ENCODE measurements at regions not wholly inside any gene's neighbourhood (a gene's known extent, or its start where the extent isn't known, plus 50 kb on each side); places are given as distances from the start of the nearest gene placed in this dataset.

- H3K36me3 ChIP-seq (replicated peaks in 1 of 2; ENCODE audit: control insufficient read depth in 1 of 2, insufficient read depth in 2 of 2, low read length in 1 of 2) = no peaks in the 10 kb centered on the region
- no peaks in the 10 kb centered on the region for H3K9me3 ChIP-seq
- no peaks in the 10 kb centered on the region for H3K79me2 ChIP-seq (ENCODE audit: insufficient read depth)
- no peak for TF ChIP-seq YY1 (IDR thresholded peaks at IDR 0.05; ENCODE audit: low read depth)
- H3F3A ChIP-seq (replicated peaks; ENCODE audit: insufficient read depth) = no peaks in the 10 kb centered on the region
- H4K20me1 ChIP-seq (ENCODE audit: insufficient read depth) = no peaks in the 10 kb centered on the region
- H3K27ac ChIP-seq (ENCODE audit: low read depth in 2 of 2, low read length in 1 of 2) = no peak overlapping the region
- WGBS (ENCODE audit: low lambda C conversion rate) = 53% methylated on average over 2 of the region's 2 CpGs
- no peak for DNase-seq
- no peak overlapping the region for H3K4me3 ChIP-seq (ENCODE audit: low read depth in 2 of 2, low read length in 1 of 2)
- ChIA-PET POLR2A (no interaction called here), CTCF (no interaction called here)
- no peak overlapping the region for H2AFZ ChIP-seq (ENCODE audit: low read depth)
- no peak overlapping the region for H3K4me2 ChIP-seq
- H3K9me2 ChIP-seq = no peaks in the 10 kb centered on the region
- no peaks in the 10 kb centered on the region; a peak in 1 of 4 replicates for H3K4me1 ChIP-seq (ENCODE audit: control insufficient read depth in 1 of 2, insufficient read depth in 2 of 2, low read depth in 1 of 2, low read length in 1 of 2)
- no peak overlapping the region for H3K9ac ChIP-seq
- no peaks in the 10 kb centered on the region for H3K27me3 ChIP-seq (ENCODE audit: insufficient read depth)
These were observed 133.4 kb upstream of the NCK2 start for GRCh38 chr2:105611333-105611637.

- H2AFZ ChIP-seq (ENCODE audit: low read depth) = no peak overlapping the region
- WGBS (ENCODE audit: low lambda C conversion rate) = 77% methylated on average over 12 of the region's 16 CpGs
- CTCF ChIA-PET = interaction anchor here (0.7 to 2.3 kb wide), 3 partner anchors 8 to 34 kb away, joined by 3 to 6 read pairs (median 5); no protein-coding TSS in a partner anchor
- H3K9me3 ChIP-seq = no peaks in the 10 kb centered on the region
- TF ChIP-seq CHD2 (IDR thresholded peaks at IDR 0.05; ENCODE audit: low read length, partially characterized antibody) (no peak), GATA2 (CRISPR knock-in tag; IDR thresholded peaks at IDR 0.05) (no peak), USF1 (IDR thresholded peaks at IDR 0.05; ENCODE audit: borderline replicate concordance, low read depth) (no peak), SIN3A (IDR thresholded peaks at IDR 0.05; ENCODE audit: borderline replicate concordance, low read depth, low read length) (no peak), JUND (IDR thresholded peaks at IDR 0.05) (no peak), TCF12 (IDR thresholded peaks at IDR 0.05) (no peak), FOXJ3 (CRISPR knock-in tag; IDR thresholded peaks at IDR 0.05) (no peak), NRF1 (IDR thresholded peaks at IDR 0.05; ENCODE audit: low read depth, low read length) (no peak)
- no peaks in the 10 kb centered on the region for H3K9me2 ChIP-seq
- no peaks in the 10 kb centered on the region for H3F3A ChIP-seq (replicated peaks; ENCODE audit: insufficient read depth)
- no peaks in the 10 kb centered on the region; a peak in 1 of 4 replicates for H3K4me1 ChIP-seq (ENCODE audit: control insufficient read depth in 1 of 2, insufficient read depth in 2 of 2, low read depth in 1 of 2, low read length in 1 of 2)
- H3K4me2 ChIP-seq = no peak overlapping the region
- H3K4me3 ChIP-seq (ENCODE audit: low read depth in 2 of 2, low read length in 1 of 2) = no peak overlapping the region
- no peak overlapping the region for H3K27ac ChIP-seq (ENCODE audit: low read depth in 2 of 2, low read length in 1 of 2)
- H3K79me2 ChIP-seq (ENCODE audit: insufficient read depth) = no peaks in the 10 kb centered on the region
- no peaks in the 10 kb centered on the region for H4K20me1 ChIP-seq (ENCODE audit: insufficient read depth)
- DNase-seq = no peak
- no peaks in the 10 kb centered on the region for H3K36me3 ChIP-seq (replicated peaks in 1 of 2; ENCODE audit: control insufficient read depth in 1 of 2, insufficient read depth in 2 of 2, low read length in 1 of 2)
- H3K27me3 ChIP-seq (ENCODE audit: insufficient read depth) = no peaks in the 10 kb centered on the region
- no peak overlapping the region for H3K9ac ChIP-seq
- POLR2A ChIA-PET = no interaction called here
These were observed 134.0 kb upstream of the NCK2 start for GRCh38 chr2:105610576-105611332.

DNA sequence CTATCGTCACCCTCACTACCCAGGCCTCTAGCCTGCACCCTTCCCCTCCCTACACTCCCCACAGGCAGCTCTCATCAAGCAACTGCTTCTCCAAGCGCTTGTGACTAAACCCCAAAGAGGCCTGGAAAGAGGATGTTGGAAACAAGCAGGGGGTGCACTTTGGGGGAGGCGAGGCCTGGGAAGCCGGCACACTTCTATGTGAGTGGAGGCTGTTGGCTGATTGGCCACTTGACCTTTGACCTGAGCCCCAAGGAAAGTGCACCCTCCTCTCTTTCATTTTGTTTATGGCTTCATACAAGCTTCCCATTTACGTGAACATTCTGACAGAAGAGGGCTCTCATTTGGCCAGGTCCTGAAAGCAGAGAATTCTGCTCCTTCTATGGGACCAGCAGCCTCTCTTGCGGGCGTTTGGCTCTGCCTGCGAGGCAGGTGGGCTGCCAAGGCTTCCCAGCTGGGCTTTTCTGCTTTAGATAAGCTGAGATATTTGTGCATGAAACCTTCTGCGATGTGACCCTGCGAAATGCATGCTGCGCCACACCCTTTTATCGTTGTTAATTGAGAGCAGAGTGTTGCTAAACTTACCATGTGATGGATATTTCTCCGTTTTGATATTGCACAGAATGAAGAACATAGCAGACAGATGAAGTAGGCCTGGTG is 134.8 kb upstream of the NCK2 start:
- CTCF ChIA-PET = interaction anchor here (0.7 to 2.3 kb wide), 4 partner anchors 9 to 442 kb away, joined by 3 to 6 read pairs (median 4); no protein-coding TSS in a partner anchor
- TF ChIP-seq ELF1 (IDR thresholded peaks at IDR 0.05) (no peak), TEAD4 (IDR thresholded peaks at IDR 0.05; ENCODE audit: borderline replicate concordance, insufficient read depth) (no peak), EZH2phosphoT487 (IDR thresholded peaks at IDR 0.05; ENCODE audit: borderline replicate concordance, low read depth) (no peak), MEF2A (IDR thresholded peaks at IDR 0.05; ENCODE audit: borderline replicate concordance, low read depth) (no peak), TCF12 (IDR thresholded peaks at IDR 0.05) (no peak), MXI1 (IDR thresholded peaks at IDR 0.05; ENCODE audit: low read depth, low read length) (no peak), NRF1 (IDR thresholded peaks at IDR 0.05; ENCODE audit: low read depth, low read length) (no peak), TAF1 (IDR thresholded peaks at IDR 0.05; ENCODE audit: borderline replicate concordance, low read depth, low read length) (no peak), YY1 (IDR thresholded peaks at IDR 0.05; ENCODE audit: low read depth) (no peak), FOXJ3 (CRISPR knock-in tag; IDR thresholded peaks at IDR 0.05) (no peak), RCOR1 (IDR thresholded peaks at IDR 0.05; ENCODE audit: low read length) (no peak), FOXM1 (IDR thresholded peaks at IDR 0.05; ENCODE audit: low read depth) (no peak)
- TF ChIP-seq, protein P1, sequence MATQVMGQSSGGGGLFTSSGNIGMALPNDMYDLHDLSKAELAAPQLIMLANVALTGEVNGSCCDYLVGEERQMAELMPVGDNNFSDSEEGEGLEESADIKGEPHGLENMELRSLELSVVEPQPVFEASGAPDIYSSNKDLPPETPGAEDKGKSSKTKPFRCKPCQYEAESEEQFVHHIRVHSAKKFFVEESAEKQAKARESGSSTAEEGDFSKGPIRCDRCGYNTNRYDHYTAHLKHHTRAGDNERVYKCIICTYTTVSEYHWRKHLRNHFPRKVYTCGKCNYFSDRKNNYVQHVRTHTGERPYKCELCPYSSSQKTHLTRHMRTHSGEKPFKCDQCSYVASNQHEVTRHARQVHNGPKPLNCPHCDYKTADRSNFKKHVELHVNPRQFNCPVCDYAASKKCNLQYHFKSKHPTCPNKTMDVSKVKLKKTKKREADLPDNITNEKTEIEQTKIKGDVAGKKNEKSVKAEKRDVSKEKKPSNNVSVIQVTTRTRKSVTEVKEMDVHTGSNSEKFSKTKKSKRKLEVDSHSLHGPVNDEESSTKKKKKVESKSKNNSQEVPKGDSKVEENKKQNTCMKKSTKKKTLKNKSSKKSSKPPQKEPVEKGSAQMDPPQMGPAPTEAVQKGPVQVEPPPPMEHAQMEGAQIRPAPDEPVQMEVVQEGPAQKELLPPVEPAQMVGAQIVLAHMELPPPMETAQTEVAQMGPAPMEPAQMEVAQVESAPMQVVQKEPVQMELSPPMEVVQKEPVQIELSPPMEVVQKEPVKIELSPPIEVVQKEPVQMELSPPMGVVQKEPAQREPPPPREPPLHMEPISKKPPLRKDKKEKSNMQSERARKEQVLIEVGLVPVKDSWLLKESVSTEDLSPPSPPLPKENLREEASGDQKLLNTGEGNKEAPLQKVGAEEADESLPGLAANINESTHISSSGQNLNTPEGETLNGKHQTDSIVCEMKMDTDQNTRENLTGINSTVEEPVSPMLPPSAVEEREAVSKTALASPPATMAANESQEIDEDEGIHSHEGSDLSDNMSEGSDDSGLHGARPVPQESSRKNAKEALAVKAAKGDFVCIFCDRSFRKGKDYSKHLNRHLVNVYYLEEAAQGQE (IDR thresholded peaks at IDR 0.05; ENCODE audit: low read depth, low read length) = no peak

More for the DNA sequence above, 134.8 kb upstream of the NCK2 start:
- H3K36me3 ChIP-seq (replicated peaks in 1 of 2; ENCODE audit: control insufficient read depth in 1 of 2, insufficient read depth in 2 of 2, low read length in 1 of 2) = no peaks in the 10 kb centered on the region
- no peak overlapping the region for H3K9ac ChIP-seq
- no peaks in the 10 kb centered on the region; a peak in 1 of 4 replicates for H3K4me1 ChIP-seq (ENCODE audit: control insufficient read depth in 1 of 2, insufficient read depth in 2 of 2, low read depth in 1 of 2, low read length in 1 of 2)
- POLR2A ChIA-PET = no interaction called here
- no peaks in the 10 kb centered on the region for H4K20me1 ChIP-seq (ENCODE audit: insufficient read depth)
- H2AFZ ChIP-seq (ENCODE audit: low read depth) = no peak overlapping the region
- H3K79me2 ChIP-seq (ENCODE audit: insufficient read depth) = no peaks in the 10 kb centered on the region
- no peaks in the 10 kb centered on the region for H3K27me3 ChIP-seq (ENCODE audit: insufficient read depth)
- 63% methylated on average over 13 of the region's 13 CpGs for WGBS (ENCODE audit: low lambda C conversion rate)
- H3K4me2 ChIP-seq = no peak overlapping the region
- no peaks in the 10 kb centered on the region for H3K9me3 ChIP-seq
- DNase-seq = no peak
- no peak overlapping the region for H3K4me3 ChIP-seq (ENCODE audit: low read depth in 2 of 2, low read length in 1 of 2)
- no peaks in the 10 kb centered on the region for H3F3A ChIP-seq (replicated peaks; ENCODE audit: insufficient read depth)
- no peaks in the 10 kb centered on the region for H3K9me2 ChIP-seq
- H3K27ac ChIP-seq (ENCODE audit: low read depth in 2 of 2, low read length in 1 of 2) = no peak overlapping the region

All from SK-N-SH (cell line).